HG02981 (cell line): ENCODE measurements at regions not wholly inside any gene's neighbourhood (a gene's known extent, or its start where the extent isn't known, plus 50 kb on each side); places are given as distances from the start of the nearest gene placed in this dataset.

ENCODE experiments used
- ATAC-seq: cut with Tn5 transposase; IDR thresholded peaks from one replicate; pipeline ENCODE4 v1.9.1; 2021; ENCODE audit warnings: mild to moderate bottlenecking, moderate library complexity; ENCODE audit not compliant: unreplicated experiment

- ATAC-seq: no peak
These were observed 104.7 kb downstream of the RFLNA start for GRCh38 chr12:124399622-124400021.

- ATAC-seq: no peak
These were observed 103.8 kb downstream of the RFLNA start for GRCh38 chr12:124398578-124399227.

- no peak for ATAC-seq
These were observed 103.1 kb downstream of the RFLNA start for GRCh38 chr12:124397807-124398577.

- no peak for ATAC-seq
These were observed 102.4 kb downstream of the RFLNA start for GRCh38 chr12:124397399-124397679.

GRCh38 chr12:124396544-124397398 is 101.9 kb downstream of the RFLNA start:
- ATAC-seq: no peak

GRCh38 chr12:124395986-124396385 is 101.1 kb downstream of the RFLNA start:
- ATAC-seq: no peak

- no peak for ATAC-seq
These were observed 100.4 kb downstream of the RFLNA start for GRCh38 chr12:124395284-124395752.

GRCh38 chr12:124394462-124395128 is 99.7 kb downstream of the RFLNA start:
- no peak for ATAC-seq

GRCh38 chr12:124393831-124394230 is 98.9 kb downstream of the RFLNA start:
- ATAC-seq: no peak

GRCh38 chr12:124393414-124393790 is 98.5 kb downstream of the RFLNA start:
- ATAC-seq: no peak

GRCh38 chr12:124392667-124393413 is 97.9 kb downstream of the RFLNA start:
- no peak for ATAC-seq

GRCh38 chr12:124392271-124392666 is 97.4 kb downstream of the RFLNA start:
- no peak for ATAC-seq

- peak; percentile 50 for ATAC-seq
These were observed 96.7 kb downstream of the RFLNA start for GRCh38 chr12:124391340-124392261.

GRCh38 chr12:124390442-124391097 is 95.7 kb downstream of the RFLNA start:
- ATAC-seq: peak; percentile 36

GRCh38 chr12:124389725-124390441 is 95.0 kb downstream of the RFLNA start:
- ATAC-seq: no peak

- ATAC-seq: no peak
These were observed 94.3 kb downstream of the RFLNA start for GRCh38 chr12:124389138-124389724.

GRCh38 chr12:124388679-124389137 is 93.8 kb downstream of the RFLNA start:
- no peak for ATAC-seq
